H9 (cell line): ENCODE measurements at regions not wholly inside any gene's neighbourhood (a gene's known extent, or its start where the extent isn't known, plus 50 kb on each side); places are given as distances from the start of the nearest gene placed in this dataset.

Experiments used
- DNase-seq: peaks from one replicate; pipeline ENCODE4 v3.0.0-alpha.2; 2017
- H2AFZ ChIP-seq: one replicate; pipeline ENCODE4 v1.6.1; 2013; ENCODE audit warnings: mild to moderate bottlenecking, low read length, control low read depth, moderate library complexity
- H2AK5ac ChIP-seq: 2 replicates; pipeline ENCODE4 v1.6.1; 2013; ENCODE audit warnings: low read length, control low read depth, mixed read lengths; ENCODE audit not compliant: insufficient read length
- H2BK120ac ChIP-seq: one replicate; pipeline ENCODE4 v1.6.1; 2013; ENCODE audit warnings: low read depth, mild to moderate bottlenecking, low read length, control low read depth, inconsistent platforms; ENCODE audit not compliant: poor library complexity, severe bottlenecking
- H2BK12ac ChIP-seq: 2 replicates; pipeline ENCODE4 v1.6.1; 2013; ENCODE audit warnings: low read length, control low read depth, mixed read lengths, low read depth; ENCODE audit not compliant: insufficient read length
- H2BK15ac ChIP-seq: 2 replicates; pipeline ENCODE4 v1.6.1; 2013; ENCODE audit warnings: low read depth, low read length, control low read depth
- H2BK20ac ChIP-seq: one replicate; pipeline ENCODE4 v1.6.1; 2013; ENCODE audit warnings: low read depth, mild to moderate bottlenecking, low read length, control low read depth, inconsistent platforms; ENCODE audit not compliant: poor library complexity, severe bottlenecking
- H2BK5ac ChIP-seq: 2 replicates; pipeline ENCODE4 v1.6.1; 2013; ENCODE audit warnings: low read length, control low read depth, mixed read lengths; ENCODE audit not compliant: insufficient read length
- H3K14ac ChIP-seq: 2 replicates; pipeline ENCODE4 v1.6.1; 2013; ENCODE audit warnings: low read length, control low read depth; ENCODE audit not compliant: insufficient read depth
- H3K18ac ChIP-seq: 2 replicates; pipeline ENCODE4 v1.6.1; 2013; ENCODE audit warnings: low read depth, mild to moderate bottlenecking, mixed read lengths, low read length, control low read depth; ENCODE audit not compliant: insufficient read length
- H3K23ac ChIP-seq: 2 replicates; pipeline ENCODE4 v1.6.1; 2013; ENCODE audit warnings: low read length, control low read depth, mixed read lengths, low read depth; ENCODE audit not compliant: insufficient read length
- H3K23me2 ChIP-seq: 2 replicates; pipeline ENCODE4 v1.6.1; 2013; ENCODE audit warnings: low read depth, mild to moderate bottlenecking, mixed read lengths, low read length, control low read depth; ENCODE audit not compliant: insufficient read length, poor library complexity, severe bottlenecking
- H3K27ac ChIP-seq: 2 replicates; pipeline ENCODE4 v1.5.1; 2013; ENCODE audit warnings: low read length, control low read depth, mixed read lengths, low read depth; ENCODE audit not compliant: insufficient read length
- H3K27me3 ChIP-seq: 2 replicates; pipeline ENCODE4 v1.6.1; 2013; ENCODE audit warnings: low read length, control low read depth, inconsistent platforms; ENCODE audit not compliant: insufficient read depth
- H3K4ac ChIP-seq: 2 replicates; pipeline ENCODE4 v1.6.1; 2013; ENCODE audit warnings: low read depth, mild to moderate bottlenecking, control low read depth, inconsistent platforms, low read length, moderate library complexity
- H3K4me1 ChIP-seq: 2 replicates; pipeline ENCODE4 v1.6.1; 2013; ENCODE audit warnings: low read length, control low read depth, inconsistent platforms; ENCODE audit not compliant: insufficient read depth
- H3K4me2 ChIP-seq: 2 replicates; pipeline ENCODE4 v1.6.1; 2013; ENCODE audit warnings: low read length, control low read depth, mixed read lengths; ENCODE audit not compliant: insufficient read length, insufficient read depth
- H3K56ac ChIP-seq: 2 replicates; pipeline ENCODE4 v1.6.1; 2013; ENCODE audit warnings: low read depth, mild to moderate bottlenecking, mixed read lengths, low read length, control low read depth; ENCODE audit not compliant: insufficient read length
- H3K79me1 ChIP-seq: 2 replicates; pipeline ENCODE4 v1.6.1; 2013; ENCODE audit warnings: low read depth, mild to moderate bottlenecking, moderate library complexity, low read length, control low read depth, inconsistent platforms; ENCODE audit not compliant: insufficient read depth, poor library complexity, severe bottlenecking
- H3K79me2 ChIP-seq: 2 replicates; pipeline ENCODE4 v1.6.1; 2013; ENCODE audit warnings: low read length, control low read depth, inconsistent platforms; ENCODE audit not compliant: insufficient read depth
- H3K9ac ChIP-seq: 2 replicates; pipeline ENCODE4 v1.6.1; 2013; ENCODE audit warnings: low read length, control low read depth, mixed read lengths; ENCODE audit not compliant: insufficient read length; ENCODE audit errors: extremely low read depth
- H3K9me3 ChIP-seq: one replicate; pipeline ENCODE4 v1.6.1; 2013; ENCODE audit warnings: low read depth, low read length, inconsistent platforms; ENCODE audit not compliant: control insufficient read depth
- H3T11ph ChIP-seq: one replicate; pipeline ENCODE4 v1.6.1; 2013; ENCODE audit warnings: mild to moderate bottlenecking, low read length, control low read depth, inconsistent platforms
- H4K20me1 ChIP-seq: one replicate; pipeline ENCODE4 v1.6.1; 2013; ENCODE audit not compliant: control insufficient read depth, insufficient read length, insufficient read depth
- H4K5ac ChIP-seq: 2 replicates; pipeline ENCODE4 v1.6.1; 2013; ENCODE audit warnings: low read depth, mild to moderate bottlenecking, mixed read lengths, low read length, control low read depth; ENCODE audit not compliant: insufficient read length
- H4K8ac ChIP-seq: replicated peaks from 2 replicates; pipeline ENCODE4 v1.6.1; 2013; ENCODE audit warnings: low read length, control low read depth, mixed read lengths, low read depth; ENCODE audit not compliant: insufficient read length
- H4K91ac ChIP-seq: 2 replicates; pipeline ENCODE4 v1.6.1; 2013; ENCODE audit warnings: low read depth, mild to moderate bottlenecking, moderate library complexity, mixed read lengths, low read length, control low read depth; ENCODE audit not compliant: insufficient read length
- H3K27ac Mint-ChIP-seq, 3 experiments: 2 replicates in 2 of 3; 3 replicates in 1 of 3; pipeline ENCODE4 v1.8.0; 2020 to 2021; ENCODE audit warnings: mixed read lengths in 3 of 3, mild to moderate bottlenecking in 1 of 3, moderate library complexity in 1 of 3
- H3K27me3 Mint-ChIP-seq: 2 replicates; pipeline ENCODE4 v1.8.0; 2021; ENCODE audit warnings: low read depth, mild to moderate bottlenecking, moderate library complexity, mixed read lengths
- H3K36me3 Mint-ChIP-seq, 3 experiments: 2 replicates in 2 of 3; 3 replicates in 1 of 3; pipeline ENCODE4 v1.8.0; 2020 to 2021; ENCODE audit warnings: low read depth in 3 of 3, mixed read lengths in 3 of 3; ENCODE audit not compliant: insufficient read depth in 1 of 3
- H3K4me1 Mint-ChIP-seq, 2 experiments: 2 replicates each; pipeline ENCODE4 v1.8.0; 2020; ENCODE audit warnings: mixed read lengths in 2 of 2
- H3K4me3 Mint-ChIP-seq, 2 experiments: 2 replicates in 1 of 2; 3 replicates in 1 of 2; pipeline ENCODE4 v1.8.0; 2020 to 2021; ENCODE audit warnings: mild to moderate bottlenecking in 2 of 2, mixed read lengths in 2 of 2, moderate library complexity in 1 of 2
- H3K9me3 Mint-ChIP-seq, 2 experiments: 2 replicates in 1 of 2; 3 replicates in 1 of 2; pipeline ENCODE4 v1.8.0; 2020; ENCODE audit warnings: mild to moderate bottlenecking in 2 of 2, mixed read lengths in 2 of 2, moderate library complexity in 1 of 2
- WGBS: extraction: QIAGEN DNeasy Blood & Tissue Kit; methylation state at CpG from one replicate; pipeline ENCODE4 v1.1.7; 2013; ENCODE audit warnings: missing lambda C conversion rate, low lambda C conversion rate, mixed read lengths; ENCODE audit not compliant: insufficient read length; ENCODE audit errors: extremely low coverage; 5-methylcytosine and 5-hydroxymethylcytosine counted together
- TF ChIP-seq, protein P1 (sequence below): fragments of 200-600 bp; sonication (generic); conservative IDR thresholded peaks from 3 replicates; pipeline ENCODE4 v1.8.0; 2021; ENCODE audit warnings: antibody characterized with exemption, mild to moderate bottlenecking

GRCh38 chr6:40640599-40641227 lies 53.5 kb upstream of the LRFN2 start:
- no peaks in the 10 kb centered on the region; a peak in 1 of 7 replicates for H3K36me3 Mint-ChIP-seq
- no peak overlapping the region for H3K18ac ChIP-seq
- no peak overlapping the region for H2BK120ac ChIP-seq
- H2AFZ ChIP-seq = no peak overlapping the region
- H3K23ac ChIP-seq = no peak overlapping the region
- H2BK5ac ChIP-seq = no peak overlapping the region
- WGBS = no CpG with 5 or more reads among the region's 16 CpGs
- peaks cover 0 to 4% of the 10 kb centered on the region in 2 experiments; a peak in 1 of 5 replicates for H3K9me3 Mint-ChIP-seq
- no peaks in the 10 kb centered on the region for H3K4me1 ChIP-seq
- no peaks in the 10 kb centered on the region for H3K9me3 ChIP-seq
- no peaks in the 10 kb centered on the region for H4K20me1 ChIP-seq
- no peak overlapping the region; a peak in 1 of 7 replicates for H3K27ac Mint-ChIP-seq
- no peak overlapping the region for H3K4me3 Mint-ChIP-seq
- H3K27me3 ChIP-seq = no peaks in the 10 kb centered on the region
- H3T11ph ChIP-seq = no peak overlapping the region
- H3K4me2 ChIP-seq = no peak overlapping the region
- no peaks in the 10 kb centered on the region for H3K23me2 ChIP-seq
- H3K79me2 ChIP-seq = no peaks in the 10 kb centered on the region
- H3K27me3 Mint-ChIP-seq = peaks cover 5% of the 10 kb centered on the region
- no peak overlapping the region for H2BK15ac ChIP-seq
- H3K56ac ChIP-seq = no peak overlapping the region
- H4K8ac ChIP-seq = no peak overlapping the region
- no peak overlapping the region; the same call in 1 of the 2 replicates for H3K14ac ChIP-seq
- H3K9ac ChIP-seq = no peak overlapping the region
- no peaks in the 10 kb centered on the region for H3K4me1 Mint-ChIP-seq
- TF ChIP-seq, protein P1, sequence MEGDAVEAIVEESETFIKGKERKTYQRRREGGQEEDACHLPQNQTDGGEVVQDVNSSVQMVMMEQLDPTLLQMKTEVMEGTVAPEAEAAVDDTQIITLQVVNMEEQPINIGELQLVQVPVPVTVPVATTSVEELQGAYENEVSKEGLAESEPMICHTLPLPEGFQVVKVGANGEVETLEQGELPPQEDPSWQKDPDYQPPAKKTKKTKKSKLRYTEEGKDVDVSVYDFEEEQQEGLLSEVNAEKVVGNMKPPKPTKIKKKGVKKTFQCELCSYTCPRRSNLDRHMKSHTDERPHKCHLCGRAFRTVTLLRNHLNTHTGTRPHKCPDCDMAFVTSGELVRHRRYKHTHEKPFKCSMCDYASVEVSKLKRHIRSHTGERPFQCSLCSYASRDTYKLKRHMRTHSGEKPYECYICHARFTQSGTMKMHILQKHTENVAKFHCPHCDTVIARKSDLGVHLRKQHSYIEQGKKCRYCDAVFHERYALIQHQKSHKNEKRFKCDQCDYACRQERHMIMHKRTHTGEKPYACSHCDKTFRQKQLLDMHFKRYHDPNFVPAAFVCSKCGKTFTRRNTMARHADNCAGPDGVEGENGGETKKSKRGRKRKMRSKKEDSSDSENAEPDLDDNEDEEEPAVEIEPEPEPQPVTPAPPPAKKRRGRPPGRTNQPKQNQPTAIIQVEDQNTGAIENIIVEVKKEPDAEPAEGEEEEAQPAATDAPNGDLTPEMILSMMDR = no peak
- H3K79me1 ChIP-seq = no peaks in the 10 kb centered on the region
- H4K91ac ChIP-seq = no peak overlapping the region
- no peak overlapping the region for H3K4ac ChIP-seq
- H4K5ac ChIP-seq = no peak overlapping the region
- no peak for DNase-seq
- no peak overlapping the region for H3K27ac ChIP-seq
- H2BK12ac ChIP-seq = no peak overlapping the region
- H2BK20ac ChIP-seq = no peak overlapping the region
- H2AK5ac ChIP-seq = no peak overlapping the region
